GM19455 (cell line): ENCODE measurements at regions not wholly inside any gene's neighbourhood (a gene's known extent, or its start where the extent isn't known, plus 50 kb on each side); places are given as distances from the start of the nearest gene placed in this dataset.
"Not testable (repeated sequence)": the region's sequence is repeated elsewhere in the genome, so short reads cannot be mapped to it uniquely, and the experiment has no call there.

ENCODE experiments used
- ATAC-seq: cut with Tn5 transposase; IDR thresholded peaks from one replicate; pipeline ENCODE4 v1.9.1; 2021; ENCODE audit not compliant: unreplicated experiment

DNA sequence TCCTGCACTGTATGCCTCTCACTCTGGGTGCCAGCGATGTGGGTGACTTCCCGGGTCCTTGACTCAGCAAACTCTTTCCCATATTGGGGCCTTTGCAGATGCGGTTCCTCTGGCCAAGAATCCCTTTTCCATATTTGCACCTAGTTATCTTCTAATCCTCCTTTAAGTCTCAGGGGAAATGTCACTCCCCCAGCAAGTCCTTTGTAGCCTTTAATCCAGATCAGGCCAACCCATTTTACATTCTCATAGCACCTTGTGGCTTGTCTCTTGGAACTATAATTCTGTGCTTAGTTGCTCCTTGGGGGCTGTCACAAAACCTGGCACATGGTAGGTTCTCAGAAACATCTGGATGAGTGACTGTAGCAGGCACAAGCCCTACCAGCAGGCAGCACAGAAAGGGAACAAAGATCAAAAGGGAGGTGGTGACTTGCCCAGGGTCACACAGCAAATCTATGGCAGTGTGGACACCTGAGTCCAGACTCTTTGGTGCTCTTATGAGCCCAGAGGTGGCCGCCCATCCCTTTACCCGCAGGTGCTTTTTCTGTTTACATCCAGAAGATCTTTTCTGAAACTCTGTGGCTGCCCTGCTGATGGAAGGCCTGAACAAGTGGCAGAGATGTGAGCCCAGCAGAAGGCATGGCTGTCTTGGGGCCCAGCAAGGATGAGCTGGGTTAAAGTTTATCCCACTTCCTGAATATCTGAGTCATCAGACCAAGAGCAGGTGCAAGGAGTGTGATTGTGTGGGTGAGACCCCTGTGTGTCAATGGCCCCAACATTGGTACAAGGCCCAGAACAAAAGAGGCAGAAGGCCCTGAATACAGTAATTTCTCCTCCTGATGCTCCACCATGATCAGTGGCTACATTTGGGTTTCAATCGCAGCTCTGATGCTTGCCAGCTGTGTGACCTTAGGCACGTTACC, 78.6 kb upstream of the GRK3 start:
- no peak for ATAC-seq

DNA sequence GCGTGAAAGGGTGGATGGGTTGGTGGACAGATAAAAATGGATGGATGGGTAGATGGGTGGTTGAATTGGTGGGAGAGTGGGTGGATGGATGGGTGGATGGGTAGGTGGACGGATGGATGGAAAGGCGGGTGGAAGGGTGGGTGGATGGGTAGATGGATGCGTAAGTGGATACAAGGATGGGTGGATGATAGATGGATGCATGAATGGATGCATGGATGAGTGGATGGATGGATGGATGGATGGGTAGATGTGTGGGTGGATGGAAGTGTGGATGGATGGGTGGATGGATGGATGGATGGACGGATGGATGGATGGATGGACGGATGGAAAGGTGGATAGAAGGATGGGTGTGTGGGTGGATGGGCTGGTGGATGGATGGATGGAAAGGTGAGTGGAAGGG, 77.0 kb upstream of the GRK3 start:
- ATAC-seq = no peak

- ATAC-seq = no peak
These were observed 76.0 kb upstream of the GRK3 start for GRCh38 chr22:25488244-25489020.

GRCh38 chr22:25489947-25490346, 74.5 kb upstream of the GRK3 start:
- ATAC-seq = no peak

DNA sequence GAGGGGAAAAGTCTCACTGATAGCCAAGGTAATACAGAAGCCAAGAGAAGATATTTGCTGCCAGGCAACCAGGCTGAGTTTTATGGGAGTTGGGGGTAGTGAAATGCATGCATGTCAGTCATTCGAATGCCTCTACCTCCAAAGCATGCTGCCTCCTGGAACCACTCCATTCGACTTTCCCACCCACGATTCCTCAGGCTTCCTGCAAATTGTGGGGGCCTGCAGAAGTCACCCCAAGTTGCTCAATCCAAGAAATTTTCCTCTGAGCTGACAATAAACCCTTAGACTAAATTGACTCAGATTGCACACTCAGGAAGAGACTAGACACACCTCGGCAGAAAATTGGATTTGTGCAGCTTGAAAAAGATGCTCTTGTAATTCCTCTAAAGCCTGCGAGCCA, 73.6 kb upstream of the GRK3 start:
- ATAC-seq = no peak

- ATAC-seq = no peak
These were observed 72.3 kb upstream of the GRK3 start for GRCh38 chr22:25492162-25492561.

DNA sequence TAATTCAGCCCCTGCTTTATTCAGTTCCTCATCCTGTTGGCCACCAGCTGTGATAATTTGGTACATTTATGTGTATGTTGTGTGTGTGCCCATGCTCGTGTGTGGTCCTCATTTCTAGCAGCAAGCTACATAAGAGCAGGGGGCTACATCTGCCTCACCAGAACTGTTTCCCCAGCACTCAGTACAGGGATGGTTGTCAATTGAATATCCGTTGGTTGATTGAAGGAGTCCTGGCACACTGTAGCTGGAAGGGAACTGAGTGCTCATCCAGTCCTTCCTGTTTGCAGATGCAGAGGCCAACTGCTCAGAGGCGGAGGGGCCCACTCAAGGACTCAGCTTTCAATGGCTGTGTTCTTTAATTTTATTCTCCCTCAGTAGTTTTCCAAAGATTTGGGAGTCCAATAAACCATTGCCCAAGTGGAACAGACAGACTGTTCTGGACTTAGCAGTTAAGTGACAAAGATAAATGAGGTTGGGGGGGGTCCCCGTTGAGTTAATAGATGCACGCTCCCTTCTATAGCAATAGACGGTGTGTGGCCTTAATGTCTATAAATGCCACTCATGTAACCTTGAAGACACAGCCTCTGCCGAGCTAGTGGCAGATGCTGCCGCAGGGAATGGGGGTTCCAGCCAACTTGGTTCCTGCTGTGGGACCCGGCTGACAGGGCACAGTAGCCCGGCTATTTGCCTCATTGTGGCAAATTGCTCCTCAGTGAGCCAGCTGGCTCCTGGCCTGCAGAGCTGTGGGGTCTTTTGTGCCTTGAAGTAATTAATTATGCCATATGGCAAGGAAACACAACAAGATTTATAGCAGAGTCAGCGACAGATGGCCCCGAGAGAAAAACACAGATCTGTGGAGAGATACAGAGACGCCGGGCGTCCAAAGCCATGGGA, 71.4 kb upstream of the GRK3 start:
- no peak for ATAC-seq

DNA sequence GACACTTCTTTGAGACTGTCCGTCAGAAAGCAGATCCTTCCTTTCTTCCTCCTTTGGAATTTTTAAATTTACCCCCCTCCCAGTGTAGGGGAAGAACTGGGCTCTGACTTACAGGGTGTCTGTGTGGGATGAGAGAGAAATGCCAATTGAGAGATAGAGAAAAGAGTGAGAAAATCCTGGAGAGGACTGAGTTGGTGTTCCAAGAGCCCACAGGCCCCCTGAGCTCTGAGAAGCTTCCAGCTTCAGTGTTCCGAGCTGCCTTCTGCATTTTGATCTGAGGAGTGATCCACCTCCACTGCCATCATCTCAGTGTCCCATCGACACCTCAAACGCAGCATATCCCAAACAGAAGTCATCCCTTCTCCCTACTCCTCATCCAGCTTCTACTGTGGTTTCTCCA, 70.7 kb upstream of the GRK3 start:
- ATAC-seq = no peak

DNA sequence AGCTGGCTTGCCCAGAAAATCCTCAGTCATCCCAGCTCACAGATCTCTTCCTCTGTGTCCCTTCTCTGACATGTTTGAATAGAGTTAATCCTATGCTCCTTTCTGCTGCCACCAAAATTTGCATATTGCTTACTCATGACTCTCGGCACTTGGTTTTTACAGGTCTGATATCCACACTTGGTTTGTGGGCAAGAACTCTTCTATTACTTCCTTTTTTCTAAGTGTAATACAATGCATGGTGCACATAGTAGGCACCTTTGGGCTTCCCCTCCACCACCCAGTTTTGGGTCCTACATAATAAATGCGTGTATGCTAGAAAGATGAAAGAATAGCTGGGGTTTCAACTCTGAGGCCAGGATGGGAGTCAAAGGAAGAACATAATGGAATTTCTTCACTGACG, 69.7 kb upstream of the GRK3 start:
- ATAC-seq = no peak

- no peak for ATAC-seq
These were observed 69.2 kb upstream of the GRK3 start for GRCh38 chr22:25495285-25495684.

DNA sequence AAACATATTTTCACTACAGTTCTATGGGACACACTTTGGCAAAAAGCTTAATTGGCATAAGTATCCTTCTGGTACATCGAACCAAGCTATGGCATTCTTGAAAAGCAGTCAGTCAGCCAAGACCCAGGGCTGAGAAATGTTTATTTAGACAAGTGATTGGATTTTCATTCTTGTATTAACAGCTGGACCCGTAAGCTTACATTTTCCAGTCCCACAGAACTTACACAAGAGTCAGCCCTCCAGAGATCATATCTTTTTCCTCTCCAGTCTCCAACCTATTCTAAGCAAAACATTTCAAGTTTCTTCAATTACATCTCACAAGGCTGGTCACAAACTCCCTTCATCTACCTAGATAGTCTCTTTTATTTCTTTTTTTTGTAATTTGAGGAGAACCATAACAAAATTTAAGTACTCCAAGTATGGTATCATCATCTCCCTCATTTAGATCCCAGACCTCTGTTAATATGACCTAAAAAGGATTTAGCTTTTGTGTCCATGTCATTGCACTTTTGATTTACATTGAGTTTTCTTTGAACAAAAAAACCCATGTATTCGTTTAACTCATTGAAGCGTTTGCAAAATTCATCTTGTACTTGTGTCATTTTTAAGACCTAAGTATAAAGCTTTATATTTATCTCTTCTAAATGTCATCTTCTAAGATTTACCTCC, 67.9 kb upstream of the GRK3 start:
- no peak for ATAC-seq

- ATAC-seq = no peak
These were observed 67.3 kb upstream of the GRK3 start for GRCh38 chr22:25497181-25497641.

GRCh38 chr22:25497716-25498115, 66.8 kb upstream of the GRK3 start:
- no peak for ATAC-seq

GRCh38 chr22:25500671-25501070, 63.8 kb upstream of the GRK3 start:
- not testable (repeated sequence) for ATAC-seq

GRCh38 chr22:25504017-25504416, 60.5 kb upstream of the GRK3 start:
- not testable (repeated sequence) for ATAC-seq

- no peak for ATAC-seq
These were observed 56.3 kb upstream of the GRK3 start for GRCh38 chr22:25508161-25508560.

- ATAC-seq = no peak
These were observed 55.6 kb upstream of the GRK3 start for GRCh38 chr22:25508761-25509321.

DNA sequence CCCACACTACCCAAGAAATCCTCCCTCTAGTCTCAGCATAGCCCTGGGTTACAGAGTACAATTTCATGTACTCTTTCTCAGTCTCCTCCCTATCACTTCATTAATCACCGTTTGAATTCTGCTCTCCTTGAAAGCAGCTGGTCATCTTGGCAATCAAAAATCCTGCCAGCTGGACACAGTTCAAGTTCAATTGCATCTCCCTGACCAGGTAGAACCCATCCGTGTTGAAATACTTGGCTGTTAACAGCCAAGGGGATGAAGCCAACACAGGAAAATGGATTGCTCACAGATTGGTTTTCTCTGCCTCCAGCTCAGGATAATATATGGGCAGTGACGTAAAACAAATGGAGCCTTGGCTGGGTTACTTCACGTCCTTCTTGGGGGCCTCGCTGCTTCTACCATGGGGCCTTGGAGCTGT, 55.1 kb upstream of the GRK3 start:
- no peak for ATAC-seq

DNA sequence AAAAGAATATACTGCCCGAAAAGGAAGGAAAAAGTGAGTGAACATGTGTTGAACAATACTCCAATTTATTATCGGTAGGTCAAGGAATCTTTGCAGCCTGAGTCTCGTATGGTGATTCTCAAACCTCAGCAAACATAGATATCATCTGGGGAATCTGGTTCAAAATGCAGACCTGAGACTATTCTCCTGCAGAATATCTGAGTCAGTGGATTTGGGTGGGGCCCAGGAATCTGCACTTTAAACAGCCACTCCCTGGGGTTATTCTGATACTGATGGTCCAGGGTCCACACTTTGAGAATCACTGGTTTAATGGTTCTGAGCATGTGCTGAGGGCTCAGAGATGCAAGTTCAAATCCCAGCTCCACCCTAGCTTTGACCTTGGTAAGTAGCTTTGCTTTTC, 53.6 kb upstream of the GRK3 start:
- ATAC-seq = no peak

GRCh38 chr22:25511725-25512124, 52.8 kb upstream of the GRK3 start:
- ATAC-seq = no peak
